SK-N-SH (cell line): ENCODE measurements at regions not wholly inside any gene's neighbourhood (a gene's known extent, or its start where the extent isn't known, plus 50 kb on each side); places are given as distances from the start of the nearest gene placed in this dataset.
"Not testable (repeated sequence)": the region's sequence is repeated elsewhere in the genome, so short reads cannot be mapped to it uniquely, and the experiment has no call there.

Source experiments
- CTCF ChIA-PET: fragments of 300-600, 350-600 bp; formaldehyde crosslinking; extraction: SDS; loops from one replicate; lab custom pipeline; 2021; lab: Yijun Ruan, JAX
- POLR2A ChIA-PET: fragments of 350-600 bp; sonication (Branson Sonifier 250); formaldehyde crosslinking; extraction: SDS; loops from one replicate; lab custom pipeline; 2020; ENCODE audit warnings: antibody characterized with exemption, inconsistent platforms; lab: Yijun Ruan, JAX
- DNase-seq: peaks from one replicate; pipeline ENCODE4 v3.0.0; 2012
- H2AFZ ChIP-seq: fragments of 200-600 bp; sonication (generic); 2 replicates; pipeline ENCODE4 v1.8.1; 2016; ENCODE audit warnings: antibody characterized with exemption, mild to moderate bottlenecking, low read depth
- H3F3A ChIP-seq: fragments of 200-600 bp; sonication (generic); replicated peaks from 2 replicates; pipeline ENCODE3; 2016; ENCODE audit warnings: antibody characterized with exemption, mild to moderate bottlenecking; ENCODE audit not compliant: insufficient read depth
- H3K27ac ChIP-seq, 2 experiments: fragments of 200-500 bp in 1 of 2; fragments of 200-600 bp in 1 of 2; sonication (Bioruptor generic) in 1 of 2; sonication (generic), shearing (Covaris generic) in 1 of 2; 2 replicates each; pipeline versions ENCODE4 v1.5.1 to v1.6.1; 2014 to 2016; ENCODE audit warnings: low read depth in 2 of 2, inconsistent platforms in 1 of 2, low read length in 1 of 2, mild to moderate bottlenecking in 1 of 2, mixed read lengths in 1 of 2
- H3K27me3 ChIP-seq: fragments of 200-600 bp; sonication (generic), shearing (Covaris generic); 2 replicates; pipeline ENCODE4 v1.6.1; 2016; ENCODE audit warnings: mixed run types; ENCODE audit not compliant: insufficient read depth
- H3K36me3 ChIP-seq, 2 experiments: fragments of 200-500 bp in 1 of 2; fragments of 200-600 bp in 1 of 2; sonication (Bioruptor generic) in 1 of 2; sonication (generic) in 1 of 2; replicated peaks in 1 of 2; 2 replicates each; pipeline versions ENCODE3 to v1.5.1; 2014 to 2016; ENCODE audit warnings: low read length in 1 of 2, mild to moderate bottlenecking in 1 of 2; ENCODE audit not compliant: insufficient read depth in 2 of 2, control insufficient read depth in 1 of 2
- H3K4me1 ChIP-seq, 2 experiments: fragments of 200-500 bp in 1 of 2; fragments of 200-600 bp in 1 of 2; sonication (Bioruptor generic) in 1 of 2; sonication (generic), shearing (Covaris generic) in 1 of 2; 2 replicates each; pipeline versions ENCODE4 v1.5.1 to v1.6.1; 2014 to 2016; ENCODE audit warnings: low read depth in 1 of 2, low read length in 1 of 2, mixed run types in 1 of 2; ENCODE audit not compliant: insufficient read depth in 2 of 2, control insufficient read depth in 1 of 2
- H3K4me2 ChIP-seq: fragments of 200-600 bp; sonication (generic), shearing (Covaris generic); 2 replicates; pipeline ENCODE4 v1.6.1; 2017; ENCODE audit warnings: mixed run types
- H3K4me3 ChIP-seq, 2 experiments: fragments of 200-500 bp in 1 of 2; fragments of 200-600 bp in 1 of 2; sonication (Bioruptor generic) in 1 of 2; sonication (generic), shearing (Covaris generic) in 1 of 2; 2 replicates each; pipeline versions ENCODE4 v1.5.1 to v1.8.1; 2014 to 2016; ENCODE audit warnings: low read depth in 2 of 2, inconsistent platforms in 1 of 2, low read length in 1 of 2, mild to moderate bottlenecking in 1 of 2, mixed read lengths in 1 of 2, moderate library complexity in 1 of 2
- H3K79me2 ChIP-seq: fragments of 200-600 bp; sonication (generic); 2 replicates; pipeline ENCODE4 v1.8.1; 2017; ENCODE audit warnings: mild to moderate bottlenecking; ENCODE audit not compliant: insufficient read depth
- H3K9ac ChIP-seq: fragments of 200-600 bp; sonication (generic); 2 replicates; pipeline ENCODE4 v1.6.1; 2017; ENCODE audit warnings: mixed run types
- H3K9me2 ChIP-seq: fragments of 200-600 bp; sonication (generic); 2 replicates; pipeline ENCODE4 v1.6.1; 2017; ENCODE audit warnings: mixed run types
- H3K9me3 ChIP-seq: fragments of 200-600 bp; sonication (generic); 2 replicates; pipeline ENCODE4 v1.6.1; 2017; ENCODE audit warnings: mixed run types, mild to moderate bottlenecking, moderate library complexity
- H4K20me1 ChIP-seq: fragments of 200-600 bp; sonication (generic); 2 replicates; pipeline ENCODE4 v1.6.1; 2017; ENCODE audit warnings: mild to moderate bottlenecking, mixed run types; ENCODE audit not compliant: insufficient read depth
- ELF1 ChIP-seq: IDR thresholded peaks from 2 replicates; pipeline ENCODE4 v1.4.0; 2012
- EP300 ChIP-seq, 2 experiments: IDR thresholded peaks; 2 replicates each; pipeline versions ENCODE4 v1.4.0 to v1.6.1; 2012; ENCODE audit warnings: borderline replicate concordance in 1 of 2, low read depth in 1 of 2, low read length in 1 of 2
- EZH2phosphoT487 ChIP-seq: fragments of 200-600 bp; sonication (generic); IDR thresholded peaks from 2 replicates; pipeline ENCODE4 v1.6.1; 2017; ENCODE audit warnings: low read depth, mixed run types, mild to moderate bottlenecking, antibody characterized with exemption, moderate library complexity, borderline replicate concordance
- FOSL2 ChIP-seq: IDR thresholded peaks from 2 replicates; pipeline ENCODE4 v1.4.0; 2012; ENCODE audit warnings: low read depth, mild to moderate bottlenecking, moderate library complexity, borderline replicate concordance
- FOXJ3 ChIP-seq: sonication (generic); formaldehyde crosslinking; IDR thresholded peaks from 2 replicates; pipeline ENCODE4 v1.5.1; 2020; ENCODE audit warnings: mild to moderate bottlenecking, missing genetic modification reagents
- IRF3 ChIP-seq: fragments of 150-350 bp; IDR thresholded peaks from 2 replicates; pipeline ENCODE4 v1.6.1; 2016; ENCODE audit warnings: mild to moderate bottlenecking, low read depth, low read length
- MXI1 ChIP-seq: IDR thresholded peaks from 2 replicates; pipeline ENCODE4 v1.6.1; 2012; ENCODE audit warnings: mild to moderate bottlenecking, low read depth, low read length, improper control_type of control experiment
- RFX5 ChIP-seq: IDR thresholded peaks from 2 replicates; pipeline ENCODE4 v1.6.1; 2012; ENCODE audit warnings: mild to moderate bottlenecking, improper control_type of control experiment, low read length
- RXRA ChIP-seq: IDR thresholded peaks from 2 replicates; pipeline ENCODE4 v1.4.0; 2012; ENCODE audit warnings: low read depth, mild to moderate bottlenecking, borderline replicate concordance
- SIN3A ChIP-seq: IDR thresholded peaks from 2 replicates; pipeline ENCODE4 v1.6.1; 2012; ENCODE audit warnings: low read depth, mild to moderate bottlenecking, low read length, moderate library complexity, borderline replicate concordance
- SMC3 ChIP-seq: IDR thresholded peaks from 2 replicates; pipeline ENCODE4 v1.6.1; 2012; ENCODE audit warnings: low read depth, low read length, improper control_type of control experiment
- TCF12 ChIP-seq: IDR thresholded peaks from 2 replicates; pipeline ENCODE4 v1.4.0; 2012
- TEAD4 ChIP-seq: IDR thresholded peaks from 2 replicates; pipeline ENCODE4 v1.4.0; 2012; ENCODE audit warnings: mild to moderate bottlenecking, borderline replicate concordance; ENCODE audit not compliant: insufficient read depth
- YY1 ChIP-seq: IDR thresholded peaks from 2 replicates; pipeline ENCODE4 v1.4.0; 2012; ENCODE audit warnings: low read depth, mild to moderate bottlenecking
- WGBS: methylation state at CpG from one replicate; pipeline ENCODE4 v1.1.6; 2017; ENCODE audit warnings: low lambda C conversion rate; 5-methylcytosine and 5-hydroxymethylcytosine counted together
- TF ChIP-seq, protein P1 (sequence below): IDR thresholded peaks from 2 replicates; pipeline ENCODE4 v1.4.0; 2012; ENCODE audit warnings: low read depth, borderline replicate concordance
- TF ChIP-seq, protein P2 (sequence below): IDR thresholded peaks from 2 replicates; pipeline ENCODE4 v1.6.1; 2012; ENCODE audit warnings: mild to moderate bottlenecking, low read depth, low read length, moderate library complexity
- TF ChIP-seq, protein P3 (sequence below): IDR thresholded peaks from 2 replicates; pipeline ENCODE4 v1.4.0; 2012; ENCODE audit warnings: low read depth, borderline replicate concordance

DNA sequence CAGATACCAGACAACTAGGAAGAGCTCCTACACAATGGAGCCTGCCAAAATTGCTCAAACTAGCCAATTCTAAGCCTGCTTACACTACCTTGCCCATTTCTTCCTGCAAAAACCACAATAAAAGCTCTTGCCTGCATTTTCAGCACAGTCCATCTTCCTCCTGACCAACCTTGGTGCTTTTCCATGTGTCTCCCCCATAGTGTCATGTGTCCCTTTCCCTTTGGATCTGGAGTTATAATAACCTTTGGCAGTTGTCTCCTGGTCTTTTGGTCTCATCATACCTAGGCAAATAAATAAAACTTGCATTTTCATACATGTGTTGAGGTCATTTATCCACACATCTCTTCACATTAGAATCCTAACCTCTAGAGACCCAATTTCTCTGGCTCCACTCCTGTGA lies 203.1 kb upstream of the TRPC4 start:
- Histone ChIP-seq H3K4me3 (no peak overlapping the region), H3K4me2 (no peak overlapping the region), H3K36me3 (no peaks in the 10 kb centered on the region), H4K20me1 (no peaks in the 10 kb centered on the region), H3K79me2 (no peaks in the 10 kb centered on the region), H3K4me1 (no peaks in the 10 kb centered on the region), H3K9ac (no peak overlapping the region)
- no peak for DNase-seq
- POLR2A ChIA-PET, result no interaction called here
- CTCF ChIA-PET, result no interaction called here
- TF ChIP-seq FOXJ3 (no peak), TCF12 (no peak), IRF3 (no peak), RFX5 (no peak), TEAD4 (no peak), MXI1 (no peak), RXRA (no peak), FOSL2 (no peak), SIN3A (no peak), SMC3 (no peak), YY1 (no peak), EP300 (IDR thresholded peaks at IDR 0.05; ENCODE audit: borderline replicate concordance in 1 of 2, low read depth in 1 of 2, low read length in 1 of 2) (no peak), ELF1 (no peak), EZH2phosphoT487 (no peak)
- TF ChIP-seq, protein P1, sequence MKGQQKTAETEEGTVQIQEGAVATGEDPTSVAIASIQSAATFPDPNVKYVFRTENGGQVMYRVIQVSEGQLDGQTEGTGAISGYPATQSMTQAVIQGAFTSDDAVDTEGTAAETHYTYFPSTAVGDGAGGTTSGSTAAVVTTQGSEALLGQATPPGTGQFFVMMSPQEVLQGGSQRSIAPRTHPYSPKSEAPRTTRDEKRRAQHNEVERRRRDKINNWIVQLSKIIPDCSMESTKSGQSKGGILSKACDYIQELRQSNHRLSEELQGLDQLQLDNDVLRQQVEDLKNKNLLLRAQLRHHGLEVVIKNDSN, result no peak
- TF ChIP-seq, protein P2, sequence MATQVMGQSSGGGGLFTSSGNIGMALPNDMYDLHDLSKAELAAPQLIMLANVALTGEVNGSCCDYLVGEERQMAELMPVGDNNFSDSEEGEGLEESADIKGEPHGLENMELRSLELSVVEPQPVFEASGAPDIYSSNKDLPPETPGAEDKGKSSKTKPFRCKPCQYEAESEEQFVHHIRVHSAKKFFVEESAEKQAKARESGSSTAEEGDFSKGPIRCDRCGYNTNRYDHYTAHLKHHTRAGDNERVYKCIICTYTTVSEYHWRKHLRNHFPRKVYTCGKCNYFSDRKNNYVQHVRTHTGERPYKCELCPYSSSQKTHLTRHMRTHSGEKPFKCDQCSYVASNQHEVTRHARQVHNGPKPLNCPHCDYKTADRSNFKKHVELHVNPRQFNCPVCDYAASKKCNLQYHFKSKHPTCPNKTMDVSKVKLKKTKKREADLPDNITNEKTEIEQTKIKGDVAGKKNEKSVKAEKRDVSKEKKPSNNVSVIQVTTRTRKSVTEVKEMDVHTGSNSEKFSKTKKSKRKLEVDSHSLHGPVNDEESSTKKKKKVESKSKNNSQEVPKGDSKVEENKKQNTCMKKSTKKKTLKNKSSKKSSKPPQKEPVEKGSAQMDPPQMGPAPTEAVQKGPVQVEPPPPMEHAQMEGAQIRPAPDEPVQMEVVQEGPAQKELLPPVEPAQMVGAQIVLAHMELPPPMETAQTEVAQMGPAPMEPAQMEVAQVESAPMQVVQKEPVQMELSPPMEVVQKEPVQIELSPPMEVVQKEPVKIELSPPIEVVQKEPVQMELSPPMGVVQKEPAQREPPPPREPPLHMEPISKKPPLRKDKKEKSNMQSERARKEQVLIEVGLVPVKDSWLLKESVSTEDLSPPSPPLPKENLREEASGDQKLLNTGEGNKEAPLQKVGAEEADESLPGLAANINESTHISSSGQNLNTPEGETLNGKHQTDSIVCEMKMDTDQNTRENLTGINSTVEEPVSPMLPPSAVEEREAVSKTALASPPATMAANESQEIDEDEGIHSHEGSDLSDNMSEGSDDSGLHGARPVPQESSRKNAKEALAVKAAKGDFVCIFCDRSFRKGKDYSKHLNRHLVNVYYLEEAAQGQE, result no peak
- TF ChIP-seq, protein P3, sequence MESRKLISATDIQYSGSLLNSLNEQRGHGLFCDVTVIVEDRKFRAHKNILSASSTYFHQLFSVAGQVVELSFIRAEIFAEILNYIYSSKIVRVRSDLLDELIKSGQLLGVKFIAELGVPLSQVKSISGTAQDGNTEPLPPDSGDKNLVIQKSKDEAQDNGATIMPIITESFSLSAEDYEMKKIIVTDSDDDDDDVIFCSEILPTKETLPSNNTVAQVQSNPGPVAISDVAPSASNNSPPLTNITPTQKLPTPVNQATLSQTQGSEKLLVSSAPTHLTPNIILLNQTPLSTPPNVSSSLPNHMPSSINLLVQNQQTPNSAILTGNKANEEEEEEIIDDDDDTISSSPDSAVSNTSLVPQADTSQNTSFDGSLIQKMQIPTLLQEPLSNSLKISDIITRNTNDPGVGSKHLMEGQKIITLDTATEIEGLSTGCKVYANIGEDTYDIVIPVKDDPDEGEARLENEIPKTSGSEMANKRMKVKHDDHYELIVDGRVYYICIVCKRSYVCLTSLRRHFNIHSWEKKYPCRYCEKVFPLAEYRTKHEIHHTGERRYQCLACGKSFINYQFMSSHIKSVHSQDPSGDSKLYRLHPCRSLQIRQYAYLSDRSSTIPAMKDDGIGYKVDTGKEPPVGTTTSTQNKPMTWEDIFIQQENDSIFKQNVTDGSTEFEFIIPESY, result no peak
- TF ChIP-seq, all 33 proteins: peak for 0
- Histone ChIP-seq H3K9me2 (no peaks in the 10 kb centered on the region), H3F3A (no peaks in the 10 kb centered on the region), H3K9me3 (no peaks in the 10 kb centered on the region), H3K27ac (no peak overlapping the region), H3K27me3 (no peaks in the 10 kb centered on the region), H2AFZ (no peak overlapping the region)

- DNase-seq, POLR2A ChIA-PET, H3K27ac ChIP-seq, H3K36me3 ChIP-seq, H3K4me3 ChIP-seq, H2AFZ ChIP-seq, H3K4me1 ChIP-seq, H3K79me2 ChIP-seq, H3K27me3 ChIP-seq, H3F3A ChIP-seq, CTCF ChIA-PET, H3K4me2 ChIP-seq, H3K9ac ChIP-seq, H4K20me1 ChIP-seq, H3K9me2 ChIP-seq, H3K9me3 ChIP-seq: not testable (repeated sequence)
- 4% methylated on average over 4 of the region's 5 CpGs for WGBS
Measured at GRCh38 chr13:38071340-38071739, 201.8 kb upstream of the TRPC4 start.
